ENCODE measurements at regions not wholly inside any gene's neighbourhood (a gene's known extent, or its start where the extent isn't known, plus 50 kb on each side); places are given as distances from the start of the nearest gene placed in this dataset.

DNA sequence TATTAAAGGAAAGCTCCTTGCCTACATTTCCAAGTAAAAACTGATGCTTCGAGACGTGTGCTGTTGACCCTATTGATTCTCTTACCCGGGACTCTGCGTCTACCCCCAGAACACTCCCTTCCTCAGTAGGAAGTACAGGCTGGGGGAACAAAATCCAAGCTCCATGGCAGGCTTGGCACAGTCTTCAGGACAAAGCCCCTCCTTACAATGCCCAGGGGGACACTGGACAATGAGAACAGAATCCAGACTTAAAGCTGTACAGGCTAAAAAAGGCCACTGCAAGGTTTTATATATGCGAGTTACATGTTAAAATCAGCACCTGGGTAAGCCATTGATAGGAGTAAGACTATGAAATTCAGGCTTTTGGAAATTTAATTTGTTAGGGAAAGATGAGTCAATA lies 250.6 kb upstream of the DAPK1 start:
- Mint-ChIP-seq H3K27ac (no peak overlapping the region), H3K9me3 (no peaks in the 10 kb centered on the region)
- ATAC-seq (replicated peaks) = no peak

DNA sequence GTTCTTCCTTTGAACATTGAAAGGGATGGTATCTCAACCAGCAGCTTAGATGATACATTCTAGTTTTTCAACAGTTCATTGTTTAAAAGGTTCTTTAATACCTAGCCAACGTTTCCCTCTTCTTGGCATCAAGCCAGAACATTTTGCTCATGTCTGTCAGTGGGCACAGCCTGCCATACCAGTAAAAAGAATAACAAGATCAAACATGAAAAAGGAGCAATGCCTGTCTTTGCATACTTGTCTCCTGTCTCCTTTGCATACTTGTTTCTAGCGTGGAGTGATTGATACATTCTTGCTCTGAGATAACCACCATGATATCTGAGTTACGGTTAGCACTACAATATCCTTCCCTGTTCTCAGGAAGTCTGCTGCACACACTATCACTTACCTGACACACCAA lies 248.6 kb upstream of the DAPK1 start:
- Mint-ChIP-seq H3K27me3 (peaks cover 8% of the 10 kb centered on the region), H3K9me3 (no peaks in the 10 kb centered on the region), H3K4me3 (no peak overlapping the region)

More for the DNA sequence above, 250.6 kb upstream of the DAPK1 start:
- H3K27me3 Mint-ChIP-seq = peaks cover 10% of the 10 kb centered on the region
- no peak overlapping the region for H3K4me3 Mint-ChIP-seq
- H3K36me3 Mint-ChIP-seq (ENCODE audit: low read depth) = no peaks in the 10 kb centered on the region
- H3K4me1 Mint-ChIP-seq = no peaks in the 10 kb centered on the region

DNA sequence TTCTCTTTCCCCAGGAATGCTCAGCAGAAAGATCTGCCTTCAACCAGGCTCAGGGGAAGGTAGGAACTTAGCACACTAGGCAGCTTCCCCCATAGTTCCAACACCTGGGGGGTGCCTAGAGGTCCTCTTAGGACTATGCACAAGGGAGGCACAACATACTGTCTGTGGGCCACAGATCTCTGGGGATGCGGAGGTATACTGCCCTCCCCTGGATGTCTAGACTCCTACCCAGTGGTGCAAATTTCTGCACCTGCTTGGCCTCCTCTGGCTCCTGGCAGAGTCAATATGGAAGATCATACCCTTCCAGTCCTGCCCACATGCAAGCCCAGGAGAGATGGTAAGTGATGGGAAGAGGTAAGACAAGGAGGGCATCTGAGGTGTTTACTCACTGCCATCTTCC lies 247.5 kb upstream of the DAPK1 start:
- H3K36me3 Mint-ChIP-seq (ENCODE audit: low read depth) = no peaks in the 10 kb centered on the region
- H3K4me3 Mint-ChIP-seq = no peak overlapping the region
- H3K9me3 Mint-ChIP-seq = no peaks in the 10 kb centered on the region
- ATAC-seq (replicated peaks) = no peak
- no peak overlapping the region for H3K27ac Mint-ChIP-seq
- H3K27me3 Mint-ChIP-seq = peaks cover 8% of the 10 kb centered on the region
- H3K4me1 Mint-ChIP-seq = no peaks in the 10 kb centered on the region

More for the DNA sequence above, 248.6 kb upstream of the DAPK1 start:
- Mint-ChIP-seq H3K4me1 (no peaks in the 10 kb centered on the region), H3K36me3 (ENCODE audit: low read depth) (no peaks in the 10 kb centered on the region), H3K27ac (no peak overlapping the region)
- ATAC-seq (replicated peaks) = no peak

DNA sequence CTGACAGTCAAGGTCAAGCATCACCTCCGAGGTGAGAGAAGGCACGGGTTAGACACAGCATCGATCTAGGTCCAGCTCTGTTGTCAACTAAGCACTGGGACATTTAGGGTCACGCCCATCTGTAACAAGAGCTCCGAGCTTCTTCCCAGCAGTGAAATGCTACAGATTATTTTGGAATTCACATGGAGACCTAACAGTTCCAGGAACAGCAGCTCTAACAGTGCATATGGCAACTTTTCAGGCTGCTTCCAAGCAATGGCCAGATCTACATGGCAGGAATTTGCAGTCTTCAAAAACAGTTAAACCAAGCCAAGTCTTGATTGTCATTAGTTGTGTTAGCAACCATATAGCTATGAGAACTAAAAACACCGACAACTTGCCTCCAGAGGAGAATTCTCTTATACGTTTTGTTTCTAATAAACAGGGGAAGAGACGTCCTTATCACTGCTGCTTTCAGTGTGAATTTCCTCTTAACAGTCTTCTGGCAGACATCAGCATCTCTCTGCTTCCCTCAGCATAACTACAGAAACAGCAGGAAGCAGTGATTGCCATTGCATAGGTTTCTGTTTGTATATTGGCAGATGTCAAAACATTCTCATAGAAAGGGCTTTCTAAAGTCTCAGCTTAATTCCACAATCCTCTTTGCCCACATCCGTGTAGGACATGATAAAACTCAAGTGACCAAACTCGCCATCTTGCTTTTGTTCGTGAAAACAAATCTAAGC lies 242.1 kb upstream of the DAPK1 start:
- H3K4me3 Mint-ChIP-seq = no peak overlapping the region
- H3K9me3 Mint-ChIP-seq = no peaks in the 10 kb centered on the region
- H3K36me3 Mint-ChIP-seq (ENCODE audit: low read depth) = no peaks in the 10 kb centered on the region
- peaks cover 3% of the 10 kb centered on the region for H3K27me3 Mint-ChIP-seq
- no peak for ATAC-seq (replicated peaks)
- H3K27ac Mint-ChIP-seq = no peak overlapping the region
- H3K4me1 Mint-ChIP-seq = no peaks in the 10 kb centered on the region

DNA sequence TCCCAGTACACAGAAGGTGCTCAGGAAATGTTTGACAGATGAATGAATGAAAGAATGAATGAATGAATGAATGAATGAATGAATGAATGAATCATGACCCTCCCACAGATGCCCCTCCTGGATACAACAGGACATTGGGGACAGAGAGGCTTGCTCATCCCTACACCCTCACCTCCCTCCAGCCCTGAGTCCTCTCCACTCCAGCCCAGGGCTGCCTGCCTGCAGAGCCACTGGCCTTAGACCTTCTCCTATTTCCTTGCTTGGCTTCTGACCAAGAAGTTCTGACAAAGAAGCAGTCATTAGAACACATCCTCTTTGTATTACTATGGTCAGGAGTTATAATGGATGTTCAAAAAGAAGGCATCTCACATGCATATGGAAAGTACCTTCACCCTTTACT lies 240.7 kb upstream of the DAPK1 start:
- no peak for ATAC-seq (replicated peaks)
- no peaks in the 10 kb centered on the region for H3K27me3 Mint-ChIP-seq

DNA sequence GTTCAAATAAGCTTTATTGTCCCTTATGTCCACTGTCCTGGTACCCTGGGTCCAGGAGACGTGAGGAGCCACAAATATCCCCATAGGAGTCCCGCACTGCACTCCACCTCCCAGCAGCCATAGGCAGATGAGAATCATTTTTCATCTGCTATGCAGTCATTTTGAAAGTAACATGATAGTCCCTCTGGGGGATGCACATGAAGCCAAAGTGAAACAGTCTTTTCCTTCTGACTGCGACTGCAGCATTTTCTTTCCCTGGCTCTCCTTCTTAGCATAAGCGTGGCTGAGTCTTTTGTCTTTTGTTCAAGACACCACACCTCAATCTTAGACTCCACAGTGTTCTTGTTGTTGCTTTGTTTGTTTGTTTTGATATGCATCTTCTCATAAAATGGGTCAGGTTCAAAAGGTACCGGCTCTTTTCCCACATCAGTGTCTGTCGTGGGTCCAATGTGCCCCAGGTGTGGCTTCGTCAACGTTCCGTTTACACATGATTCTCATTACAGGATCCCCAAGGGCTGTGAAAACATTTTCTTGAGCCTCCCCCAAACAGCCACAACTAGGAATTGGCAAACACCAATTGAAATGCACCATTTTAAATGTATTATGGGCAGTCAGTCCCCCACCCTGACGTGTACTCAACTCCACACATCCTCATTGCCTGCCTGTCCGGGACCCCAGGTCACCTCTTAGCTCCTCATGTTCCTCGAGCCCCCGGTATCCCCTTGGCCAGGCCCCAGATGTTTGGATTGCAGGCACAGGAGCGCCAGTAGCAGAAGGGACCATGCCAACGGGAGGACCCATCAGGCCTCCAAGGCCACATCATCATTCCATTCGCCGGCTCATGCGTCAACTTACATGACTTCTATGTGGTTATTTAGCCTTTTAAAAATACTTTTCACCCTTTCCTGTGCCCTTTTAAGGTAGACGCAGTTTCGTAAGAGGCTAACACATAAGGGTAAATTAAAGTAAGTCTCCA lies 237.8 kb upstream of the DAPK1 start:
- Mint-ChIP-seq H3K27ac (no peak overlapping the region), H3K4me1 (no peaks in the 10 kb centered on the region), H3K9me3 (no peaks in the 10 kb centered on the region), H3K4me3 (no peak overlapping the region), H3K27me3 (no peaks in the 10 kb centered on the region), H3K36me3 (ENCODE audit: low read depth) (no peaks in the 10 kb centered on the region)
- ATAC-seq (replicated peaks) = no peak

More for the DNA sequence above, 240.7 kb upstream of the DAPK1 start:
- Mint-ChIP-seq H3K4me1 (no peaks in the 10 kb centered on the region), H3K9me3 (no peaks in the 10 kb centered on the region), H3K27ac (no peak overlapping the region), H3K36me3 (ENCODE audit: low read depth) (no peaks in the 10 kb centered on the region), H3K4me3 (no peak overlapping the region)

DNA sequence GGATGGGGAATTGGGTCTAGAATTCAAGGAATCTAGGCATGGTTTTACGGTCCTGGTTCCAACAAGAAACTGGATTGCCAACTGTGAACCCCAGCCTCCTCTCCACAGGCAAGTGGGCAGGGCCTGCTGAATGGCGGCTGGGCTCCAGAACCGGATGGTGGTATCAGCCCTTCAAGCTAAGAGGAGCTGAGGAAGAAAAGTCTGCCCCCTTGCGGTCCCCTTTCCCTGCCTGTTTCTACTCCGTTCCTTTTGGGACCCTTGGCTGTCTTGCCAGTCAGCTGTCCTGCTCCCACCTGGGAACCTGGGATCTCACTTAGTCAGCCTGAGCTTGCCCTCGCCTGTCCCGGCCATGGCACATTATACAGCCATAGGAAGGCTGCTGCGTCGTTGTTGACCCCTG lies 234.4 kb upstream of the DAPK1 start:
- no peak for ATAC-seq (replicated peaks)
- Mint-ChIP-seq H3K27me3 (no peaks in the 10 kb centered on the region), H3K4me3 (no peak overlapping the region), H3K4me1 (no peaks in the 10 kb centered on the region), H3K9me3 (no peaks in the 10 kb centered on the region), H3K36me3 (ENCODE audit: low read depth) (no peaks in the 10 kb centered on the region), H3K27ac (no peak overlapping the region)

DNA sequence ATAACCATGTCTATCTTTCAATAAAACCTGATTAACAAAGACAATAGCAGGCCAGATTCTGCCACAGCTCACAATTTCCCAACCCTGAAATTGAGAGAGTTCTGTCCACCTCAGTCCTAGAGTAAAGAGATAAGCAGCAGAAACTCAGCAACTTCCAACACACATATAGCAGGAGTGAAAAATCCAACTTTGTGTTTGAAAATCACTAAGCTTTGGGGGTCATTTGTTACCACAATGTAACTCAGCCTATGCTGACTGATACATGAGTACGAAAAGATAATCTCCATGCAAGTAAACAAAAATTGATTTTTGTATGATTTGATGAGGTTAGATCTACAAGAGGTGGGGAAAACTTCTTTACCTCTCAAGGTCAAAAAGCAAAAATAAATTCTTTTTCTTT lies 231.0 kb upstream of the DAPK1 start:
- H3K27me3 Mint-ChIP-seq = peaks cover 4% of the 10 kb centered on the region
- no peaks in the 10 kb centered on the region for H3K4me1 Mint-ChIP-seq
- H3K27ac Mint-ChIP-seq = no peak overlapping the region
- no peaks in the 10 kb centered on the region for H3K9me3 Mint-ChIP-seq
- H3K36me3 Mint-ChIP-seq (ENCODE audit: low read depth) = no peaks in the 10 kb centered on the region
- no peak for ATAC-seq (replicated peaks)
- no peak overlapping the region for H3K4me3 Mint-ChIP-seq

DNA sequence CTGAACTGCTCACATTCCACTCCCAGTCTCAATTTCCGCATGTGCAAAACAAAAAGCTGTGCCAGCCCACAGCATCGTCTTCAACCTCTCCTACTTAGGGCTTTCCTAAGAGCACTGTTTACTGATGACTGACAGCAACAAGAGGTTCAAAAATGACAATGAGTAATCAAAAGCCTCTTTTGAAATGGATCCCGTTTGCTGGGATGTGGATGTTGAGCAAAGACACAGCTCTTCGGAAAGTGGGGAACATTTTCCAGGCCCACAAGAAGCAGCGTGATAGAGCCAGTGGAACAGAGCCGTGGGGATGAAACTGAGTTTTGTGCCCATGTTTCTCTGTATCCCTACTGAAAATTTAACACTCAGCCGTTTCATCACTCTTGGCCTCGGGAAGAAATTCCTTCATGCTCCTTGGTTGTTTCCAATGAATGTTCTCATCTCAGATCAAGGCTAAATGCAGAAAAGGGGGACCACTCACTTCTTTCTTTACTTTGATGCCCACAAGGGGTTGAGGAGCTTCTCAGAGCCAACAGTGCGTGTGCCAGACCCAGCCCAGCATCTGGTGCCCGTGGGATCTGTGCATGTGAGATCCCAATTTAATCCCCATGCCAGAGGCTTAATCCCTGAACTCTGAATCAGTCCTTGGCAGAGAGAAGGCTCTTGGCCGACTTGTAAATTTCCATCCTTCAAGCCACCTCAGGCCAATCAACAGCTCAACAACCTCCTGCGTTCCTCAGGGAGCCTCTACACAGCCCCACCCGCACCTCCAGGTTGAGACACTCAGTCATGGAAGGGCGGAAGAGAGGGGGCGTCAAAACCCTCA lies 230.2 kb upstream of the DAPK1 start:
- H3K9me3 Mint-ChIP-seq = no peaks in the 10 kb centered on the region
- no peak for ATAC-seq (replicated peaks)
- no peak overlapping the region for H3K4me3 Mint-ChIP-seq
- H3K27ac Mint-ChIP-seq = no peak overlapping the region
- H3K36me3 Mint-ChIP-seq (ENCODE audit: low read depth) = no peaks in the 10 kb centered on the region
- peaks cover 4% of the 10 kb centered on the region for H3K27me3 Mint-ChIP-seq
- H3K4me1 Mint-ChIP-seq = no peaks in the 10 kb centered on the region

DNA sequence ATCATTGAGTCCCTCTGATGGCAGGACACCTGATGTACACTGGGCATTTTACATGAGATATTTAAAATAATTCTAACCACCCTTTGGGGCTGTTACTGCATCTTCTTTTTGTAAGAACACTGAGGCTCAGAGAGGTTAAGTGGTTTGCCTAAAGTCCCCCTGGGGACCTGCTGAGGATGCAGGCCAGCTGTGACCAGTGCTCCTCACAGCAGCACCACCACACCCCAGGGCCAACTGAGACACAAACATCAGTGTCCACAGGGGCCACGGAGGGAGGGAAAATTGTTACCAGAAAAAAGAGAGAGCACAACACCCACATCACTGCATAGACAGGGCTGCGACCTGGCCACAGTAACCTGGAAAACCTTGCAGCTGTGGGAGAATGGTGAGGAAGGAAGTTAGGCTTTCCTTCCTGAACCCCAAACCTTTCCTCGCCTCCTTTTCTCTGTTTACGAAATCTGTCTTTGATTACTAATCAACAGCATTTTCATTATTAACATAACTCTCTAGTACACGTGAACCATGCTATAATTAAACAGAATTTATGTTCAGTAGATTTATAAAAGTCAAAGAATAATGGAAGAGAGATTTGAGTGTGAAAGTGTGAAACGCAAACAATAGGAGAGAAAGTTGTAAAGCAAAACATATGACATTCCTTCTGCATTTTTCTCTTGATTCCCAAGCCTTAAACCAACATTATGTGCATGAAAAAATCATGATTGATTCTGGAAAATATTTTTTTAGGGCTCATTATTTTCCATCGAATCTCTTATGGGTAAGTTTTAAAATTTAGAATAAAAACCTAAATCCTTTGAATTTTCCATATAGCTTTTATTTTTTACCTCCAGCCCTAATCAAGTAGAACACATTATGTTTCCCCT lies 228.1 kb upstream of the DAPK1 start:
- Mint-ChIP-seq H3K27ac (no peak overlapping the region), H3K4me3 (no peak overlapping the region), H3K9me3 (no peaks in the 10 kb centered on the region), H3K4me1 (no peaks in the 10 kb centered on the region), H3K27me3 (peaks cover 6% of the 10 kb centered on the region), H3K36me3 (ENCODE audit: low read depth) (no peaks in the 10 kb centered on the region)
- ATAC-seq (replicated peaks) = no peak

DNA sequence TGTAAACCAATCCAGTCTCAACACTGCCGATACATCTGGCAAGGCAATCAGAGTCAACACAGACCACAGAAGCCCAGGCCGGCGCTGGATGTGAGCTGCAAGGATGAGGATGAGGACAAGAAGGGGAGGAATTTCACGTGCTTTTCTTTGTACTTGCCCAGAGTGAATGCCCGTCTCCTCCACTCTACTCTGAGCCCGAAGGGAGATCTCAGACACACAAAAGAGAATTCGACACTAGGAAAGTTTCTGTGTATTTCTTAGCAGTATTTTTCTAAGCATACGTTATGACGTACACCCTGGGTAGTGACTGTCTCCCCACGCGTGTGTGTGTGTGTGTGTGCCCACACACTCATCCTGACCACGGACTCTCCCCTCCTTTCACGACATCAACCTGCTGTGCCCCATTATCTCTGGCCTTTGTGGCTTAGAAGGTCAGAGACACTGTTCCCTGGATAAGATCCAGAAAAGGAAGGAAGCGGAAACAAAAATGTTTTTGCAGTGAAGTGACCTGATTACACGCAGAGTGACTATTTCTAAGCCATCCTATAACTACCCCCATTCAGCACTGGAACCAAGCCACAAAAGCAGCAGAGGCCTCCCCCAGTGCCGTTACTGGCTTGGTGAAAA lies 227.3 kb upstream of the DAPK1 start:
- Mint-ChIP-seq H3K36me3 (ENCODE audit: low read depth) (no peaks in the 10 kb centered on the region), H3K27ac (no peak overlapping the region), H3K4me1 (no peaks in the 10 kb centered on the region), H3K4me3 (no peak overlapping the region), H3K9me3 (no peaks in the 10 kb centered on the region), H3K27me3 (peaks cover 7% of the 10 kb centered on the region)
- no peak for ATAC-seq (replicated peaks)

DNA sequence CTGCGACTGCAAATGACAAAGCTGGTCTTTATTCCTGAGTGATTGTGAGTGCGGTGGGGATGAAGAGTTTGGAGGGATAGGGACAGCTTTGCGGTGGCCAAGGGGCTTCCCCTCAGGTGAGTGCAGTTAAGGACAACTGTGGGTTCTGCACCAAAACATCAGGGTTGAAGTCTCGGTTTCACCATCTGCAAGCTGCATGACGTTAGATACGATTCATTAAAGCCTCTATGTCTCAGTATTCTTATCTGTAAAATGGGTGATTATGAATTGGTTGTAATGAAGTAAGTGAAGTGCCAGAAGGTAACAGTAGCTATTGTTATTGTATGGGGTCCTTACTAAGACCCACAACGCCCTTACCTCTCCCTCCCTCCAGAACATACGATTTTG lies 226.8 kb upstream of the DAPK1 start:
- H3K4me3 Mint-ChIP-seq = no peak overlapping the region
- H3K9me3 Mint-ChIP-seq = no peaks in the 10 kb centered on the region
- H3K27ac Mint-ChIP-seq = no peak overlapping the region
- peaks cover 7% of the 10 kb centered on the region for H3K27me3 Mint-ChIP-seq
- no peaks in the 10 kb centered on the region for H3K4me1 Mint-ChIP-seq
- H3K36me3 Mint-ChIP-seq (ENCODE audit: low read depth) = no peaks in the 10 kb centered on the region
- no peak for ATAC-seq (replicated peaks)

DNA sequence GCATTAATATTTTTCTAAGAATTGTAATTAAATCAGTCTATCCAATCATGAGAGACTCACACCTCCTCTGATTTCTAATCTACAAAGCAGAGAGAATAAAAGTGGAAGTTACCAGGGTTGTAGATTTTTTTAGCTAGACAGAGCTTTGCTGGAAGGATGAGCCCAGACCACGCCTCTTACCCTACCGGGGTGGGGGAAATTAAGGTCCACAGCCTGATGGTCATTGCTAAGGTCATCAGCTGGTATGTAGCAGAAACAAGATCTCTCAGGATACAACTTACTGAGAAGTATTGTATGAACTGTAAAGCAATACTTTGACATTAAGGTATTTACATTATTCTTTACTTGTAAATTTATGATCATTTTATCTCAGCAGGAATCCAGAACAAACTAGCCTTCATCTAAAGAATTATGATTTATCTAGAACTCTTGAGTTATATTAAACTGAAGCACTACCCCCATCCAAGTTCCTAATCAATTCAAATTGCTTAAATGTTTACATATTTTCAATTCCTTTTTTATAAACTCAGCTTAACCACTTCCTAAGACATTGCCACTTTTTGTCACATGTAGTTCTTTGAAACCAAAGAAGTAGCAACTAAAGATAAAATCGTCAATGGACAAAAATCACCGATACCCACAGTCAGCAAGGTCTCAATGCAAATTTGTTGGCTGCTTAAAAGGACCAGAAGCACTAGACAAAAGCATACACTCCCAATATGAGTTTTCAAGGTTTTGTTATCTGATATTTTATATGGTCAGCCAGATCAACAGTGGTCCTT lies 225.8 kb upstream of the DAPK1 start:
- no peak overlapping the region for H3K4me3 Mint-ChIP-seq
- no peaks in the 10 kb centered on the region for H3K9me3 Mint-ChIP-seq
- H3K4me1 Mint-ChIP-seq = peaks cover 2% of the 10 kb centered on the region
- ATAC-seq (replicated peaks) = no peak
- no peaks in the 10 kb centered on the region for H3K36me3 Mint-ChIP-seq (ENCODE audit: low read depth)
- no peak overlapping the region for H3K27ac Mint-ChIP-seq
- peaks cover 7% of the 10 kb centered on the region for H3K27me3 Mint-ChIP-seq
